Thyroid gland (tissue), 4 donors: ENCODE measurements at regions not wholly inside any gene's neighbourhood (a gene's known extent, or its start where the extent isn't known, plus 50 kb on each side); places are given as distances from the start of the nearest gene placed in this dataset.

Experiments used
- POLR2A ChIP-seq, 2 donors: fragments of 450-650 bp; IDR thresholded peaks; one replicate each; pipeline ENCODE4 v1.6.1; 2017; ENCODE audit warnings: antibody characterized with exemption in 2 of 2, mild to moderate bottlenecking in 2 of 2, moderate library complexity in 1 of 2
- TF ChIP-seq, protein P1 (sequence below), 6 experiments: fragments of 200-600 bp in 3 of 6; fragments of 450-650 bp in 3 of 6; sonication (generic) in 3 of 6; IDR thresholded peaks; one replicate each; pipeline ENCODE4 v1.5.1; 2016 to 2019; ENCODE audit warnings: antibody characterized with exemption in 6 of 6, mild to moderate bottlenecking in 2 of 6, inconsistent platforms in 1 of 6, moderate library complexity in 1 of 6

- TF ChIP-seq, protein P1, sequence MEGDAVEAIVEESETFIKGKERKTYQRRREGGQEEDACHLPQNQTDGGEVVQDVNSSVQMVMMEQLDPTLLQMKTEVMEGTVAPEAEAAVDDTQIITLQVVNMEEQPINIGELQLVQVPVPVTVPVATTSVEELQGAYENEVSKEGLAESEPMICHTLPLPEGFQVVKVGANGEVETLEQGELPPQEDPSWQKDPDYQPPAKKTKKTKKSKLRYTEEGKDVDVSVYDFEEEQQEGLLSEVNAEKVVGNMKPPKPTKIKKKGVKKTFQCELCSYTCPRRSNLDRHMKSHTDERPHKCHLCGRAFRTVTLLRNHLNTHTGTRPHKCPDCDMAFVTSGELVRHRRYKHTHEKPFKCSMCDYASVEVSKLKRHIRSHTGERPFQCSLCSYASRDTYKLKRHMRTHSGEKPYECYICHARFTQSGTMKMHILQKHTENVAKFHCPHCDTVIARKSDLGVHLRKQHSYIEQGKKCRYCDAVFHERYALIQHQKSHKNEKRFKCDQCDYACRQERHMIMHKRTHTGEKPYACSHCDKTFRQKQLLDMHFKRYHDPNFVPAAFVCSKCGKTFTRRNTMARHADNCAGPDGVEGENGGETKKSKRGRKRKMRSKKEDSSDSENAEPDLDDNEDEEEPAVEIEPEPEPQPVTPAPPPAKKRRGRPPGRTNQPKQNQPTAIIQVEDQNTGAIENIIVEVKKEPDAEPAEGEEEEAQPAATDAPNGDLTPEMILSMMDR (IDR thresholded peaks at IDR 0.05): no peak
- no peak for TF ChIP-seq POLR2A (IDR thresholded peaks at IDR 0.05)
These were observed 1147.1 kb upstream of the LRRTM3 start for GRCh38 chr10:65778753-65779152.
